Naive thymus-derived CD8-positive, alpha-beta T cell (primary cell): ENCODE measurements at regions not wholly inside any gene's neighbourhood (a gene's known extent, or its start where the extent isn't known, plus 50 kb on each side); places are given as distances from the start of the nearest gene placed in this dataset.
"Not testable (repeated sequence)": the region's sequence is repeated elsewhere in the genome, so short reads cannot be mapped to it uniquely, and the experiment has no call there.

Source experiments
- ATAC-seq, 2 donors: fragments of 150-1000 bp; cut with Tn5 transposase in 1 of 2; sonication (Bioruptor Pico), chemical (Tn5 transposase) in 1 of 2; 1 replicate in 1 of 2; 2 replicates in 1 of 2; pipeline ENCODE4 v1.10.0; 2021; ENCODE audit warnings: mild to moderate bottlenecking in 2 of 2, moderate library complexity in 2 of 2
- POLR2A ChIA-PET: fragments of 350-600 bp; sonication (Branson Sonifier 250); formaldehyde crosslinking; loops from one replicate; lab custom pipeline; 2021; ENCODE audit warnings: antibody characterized with exemption; lab: Charles Lee
- DNase-seq, 10 donors: peaks; one replicate each; pipeline versions ENCODE4 v3.0.0 to v3.0.0-alpha.2; 2020 to 2022
- H3K27ac Mint-ChIP-seq, 10 donors: one replicate each; pipeline ENCODE4 v1.8.0; 2020 to 2022; ENCODE audit warnings: mild to moderate bottlenecking in 10 of 10, mixed read lengths in 10 of 10, moderate library complexity in 4 of 10, inconsistent platforms in 1 of 10
- H3K27me3 Mint-ChIP-seq, 5 donors: one replicate each; pipeline ENCODE4 v1.8.0; 2021 to 2022; ENCODE audit warnings: mixed read lengths in 5 of 5
- H3K36me3 Mint-ChIP-seq, 3 donors: one replicate each; pipeline ENCODE4 v1.8.0; 2020 to 2022; ENCODE audit warnings: mixed read lengths in 3 of 3, mild to moderate bottlenecking in 2 of 3, inconsistent platforms in 1 of 3
- H3K4me1 Mint-ChIP-seq, 4 donors: one replicate each; pipeline ENCODE4 v1.8.0; 2021 to 2022; ENCODE audit warnings: mixed read lengths in 4 of 4
- H3K4me3 Mint-ChIP-seq, 10 donors: one replicate each; pipeline ENCODE4 v1.8.0; 2020 to 2022; ENCODE audit warnings: mild to moderate bottlenecking in 10 of 10, mixed read lengths in 10 of 10, moderate library complexity in 6 of 10, inconsistent platforms in 1 of 10
- H3K9me3 Mint-ChIP-seq, 9 donors: one replicate each; pipeline ENCODE4 v1.8.0; 2020 to 2022; ENCODE audit warnings: mixed read lengths in 9 of 9, mild to moderate bottlenecking in 3 of 9, inconsistent platforms in 1 of 9, moderate library complexity in 1 of 9

- Mint-ChIP-seq H3K4me1 (no peaks in the 10 kb centered on the region), H3K9me3 (peaks cover 0 to 6% (median 0%) of the 10 kb centered on the region in 9 donors), H3K4me3 (no peak overlapping the region), H3K36me3 (no peaks in the 10 kb centered on the region), H3K27ac (no peak overlapping the region), H3K27me3 (peaks cover 0 to 7% (median 4%) of the 10 kb centered on the region in 5 donors)
- POLR2A ChIA-PET: no interaction called here
- no peak for ATAC-seq
- no peak for DNase-seq
Observed at GRCh38 chr12:75747572-75748021, 236.2 kb upstream of the KRR1 start.

GRCh38 chr12:75746621-75747020, 235.2 kb upstream of the KRR1 start:
- Mint-ChIP-seq H3K27me3 (peaks cover 6 to 11% (median 10%) of the 10 kb centered on the region in 5 donors), H3K4me1 (peaks cover 0 to 2% (median 0%) of the 10 kb centered on the region in 4 donors), H3K36me3 (no peaks in the 10 kb centered on the region), H3K9me3 (peaks cover 0 to 6% (median 0%) of the 10 kb centered on the region in 9 donors), H3K4me3 (no peak overlapping the region), H3K27ac (no peak overlapping the region)
- POLR2A ChIA-PET: no interaction called here
- ATAC-seq (no peak), DNase-seq (no peak)

- Mint-ChIP-seq H3K27ac (no peak overlapping the region), H3K36me3 (no peaks in the 10 kb centered on the region), H3K9me3 (peaks cover 0 to under 1% (median 0%) of the 10 kb centered on the region in 9 donors), H3K4me1 (peaks cover 0 to 2% (median 0%) of the 10 kb centered on the region in 4 donors), H3K27me3 (peaks cover 6 to 12% (median 11%) of the 10 kb centered on the region in 5 donors), H3K4me3 (no peak overlapping the region)
- POLR2A ChIA-PET: no interaction called here
- ATAC-seq (no peak), DNase-seq (no peak)
Observed at GRCh38 chr12:75744607-75745256, 233.3 kb upstream of the KRR1 start.

- Mint-ChIP-seq H3K27ac (no peak overlapping the region), H3K36me3 (no peaks in the 10 kb centered on the region), H3K4me3 (no peak overlapping the region), H3K27me3 (peaks cover 6 to 11% (median 10%) of the 10 kb centered on the region in 5 donors), H3K4me1 (peaks cover 0 to 2% (median 0%) of the 10 kb centered on the region in 4 donors), H3K9me3 (no peaks in the 10 kb centered on the region)
- DNase-seq: no peak
- POLR2A ChIA-PET: no interaction called here
- ATAC-seq: no peak
Observed at GRCh38 chr12:75742961-75743360, 231.6 kb upstream of the KRR1 start.

DNA sequence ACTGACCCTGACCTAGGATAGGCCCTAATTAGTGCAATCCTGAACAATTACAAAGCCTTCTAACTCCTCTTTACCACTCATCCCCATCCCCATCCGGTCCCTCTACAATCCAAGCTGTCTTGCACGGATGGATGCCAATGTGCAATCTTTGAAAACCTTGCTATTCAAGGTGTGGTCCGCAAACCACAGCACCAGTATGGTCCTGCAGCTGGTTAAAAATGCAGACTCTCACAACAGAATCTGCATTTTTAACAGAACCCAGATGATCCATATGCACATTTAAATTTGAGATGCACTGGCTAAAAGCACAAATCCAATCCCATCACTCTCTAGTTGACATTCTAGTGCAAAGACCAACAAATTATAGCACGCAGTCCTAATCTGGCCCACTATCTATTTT, 230.6 kb upstream of the KRR1 start:
- Mint-ChIP-seq H3K9me3 (no peaks in the 10 kb centered on the region), H3K4me1 (peaks cover 0 to 4% (median 0%) of the 10 kb centered on the region in 4 donors), H3K27ac (peak overlapping the region in 1 of 10 donors; percentile 60), H3K4me3 (no peak overlapping the region), H3K27me3 (peaks cover 8 to 14% (median 11%) of the 10 kb centered on the region in 5 donors), H3K36me3 (no peaks in the 10 kb centered on the region)
- ATAC-seq (no peak), DNase-seq (no peak)
- POLR2A ChIA-PET: interaction anchor here (0.5 kb wide), 1 partner anchor 529 kb away, joined by 6 read pairs; no protein-coding TSS in a partner anchor

- POLR2A ChIA-PET: no interaction called here
- Mint-ChIP-seq H3K4me1 (peaks cover 0 to 4% (median 0%) of the 10 kb centered on the region in 4 donors), H3K4me3 (no peak overlapping the region), H3K27ac (no peak overlapping the region), H3K9me3 (no peaks in the 10 kb centered on the region), H3K36me3 (no peaks in the 10 kb centered on the region), H3K27me3 (peaks cover 7 to 12% (median 11%) of the 10 kb centered on the region in 5 donors)
- no peak for ATAC-seq
- no peak for DNase-seq
Observed at GRCh38 chr12:75739912-75740311, 228.5 kb upstream of the KRR1 start.

DNA sequence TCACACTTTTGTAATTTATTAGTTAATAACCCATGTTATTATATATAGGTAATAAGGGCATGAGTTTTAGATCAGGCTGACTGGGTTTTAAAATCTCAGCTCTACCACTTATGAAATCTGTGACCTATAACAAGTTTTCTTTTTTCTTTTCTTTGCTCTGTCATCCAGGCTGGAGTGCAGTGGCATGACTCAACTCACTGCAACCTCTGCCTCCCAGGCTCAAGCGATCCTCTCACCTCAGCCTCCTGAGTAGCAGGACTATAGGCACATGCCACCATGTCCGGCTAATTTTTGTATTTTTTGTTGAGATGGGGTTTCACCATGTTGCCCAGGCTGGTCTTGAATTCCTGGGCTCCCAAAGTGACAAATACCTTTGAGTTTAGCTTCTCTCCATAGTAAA, 227.7 kb upstream of the KRR1 start:
- ATAC-seq, H3K9me3 Mint-ChIP-seq, DNase-seq, POLR2A ChIA-PET, H3K4me1 Mint-ChIP-seq, H3K4me3 Mint-ChIP-seq, H3K27ac Mint-ChIP-seq, H3K36me3 Mint-ChIP-seq: not testable (repeated sequence)
- H3K27me3 Mint-ChIP-seq: peaks cover 6 to 12% (median 8%) of the 10 kb centered on the region in 5 donors

DNA sequence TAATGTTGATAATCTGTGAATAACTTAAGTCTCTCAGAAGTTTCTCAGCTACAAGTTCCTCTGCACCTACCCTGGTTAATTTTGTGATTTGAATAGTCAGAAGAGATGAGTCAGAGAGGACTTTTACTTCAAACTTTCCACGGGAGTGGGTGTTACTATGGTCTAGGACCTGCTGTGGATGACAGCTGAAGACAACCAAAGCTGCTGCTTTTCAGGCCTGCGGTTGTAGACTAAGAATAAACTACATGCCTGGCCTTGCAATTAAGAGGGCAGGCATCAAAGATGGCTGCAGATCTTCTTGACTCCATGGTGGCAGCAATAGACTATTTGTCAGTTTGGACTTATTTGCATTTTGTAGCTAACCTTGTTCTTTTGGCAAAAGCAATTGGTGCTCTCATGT, 227.1 kb upstream of the KRR1 start:
- peaks cover 0 to 4% (median 0%) of the 10 kb centered on the region in 4 donors for H3K4me1 Mint-ChIP-seq
- no peaks in the 10 kb centered on the region for H3K36me3 Mint-ChIP-seq
- no peak for DNase-seq
- peaks cover 6 to 12% (median 8%) of the 10 kb centered on the region in 5 donors for H3K27me3 Mint-ChIP-seq
- no peak for ATAC-seq
- no peak overlapping the region for H3K4me3 Mint-ChIP-seq
- H3K9me3 Mint-ChIP-seq: no peaks in the 10 kb centered on the region
- POLR2A ChIA-PET: no interaction called here
- no peak overlapping the region for H3K27ac Mint-ChIP-seq

DNA sequence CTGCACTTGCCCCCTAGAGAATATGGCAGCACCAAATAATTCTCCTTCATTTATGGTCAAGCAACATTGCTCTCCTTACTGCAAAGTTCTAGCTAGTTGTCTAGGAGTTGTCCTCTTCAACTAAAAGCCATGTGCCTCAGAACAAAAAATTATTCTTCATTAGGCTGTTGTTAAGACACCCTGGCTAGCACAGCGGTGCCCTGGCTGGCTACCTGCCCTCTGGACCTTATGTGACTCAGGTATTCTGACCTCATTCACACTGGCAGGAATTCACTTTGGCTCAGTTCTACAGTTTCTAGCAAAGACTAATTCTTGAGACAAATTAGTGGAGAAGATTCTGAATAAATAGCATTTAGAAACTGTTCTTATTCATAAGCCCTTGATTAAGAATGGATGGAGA, 224.4 kb upstream of the KRR1 start:
- no peak overlapping the region for H3K27ac Mint-ChIP-seq
- no peak for DNase-seq
- H3K9me3 Mint-ChIP-seq: peaks cover 0 to 4% (median 0%) of the 10 kb centered on the region in 9 donors
- ATAC-seq: no peak
- H3K4me1 Mint-ChIP-seq: peaks cover 0 to 2% (median 0%) of the 10 kb centered on the region in 4 donors
- no peak overlapping the region for H3K4me3 Mint-ChIP-seq
- peaks cover 0 to 3% (median 0%) of the 10 kb centered on the region in 3 donors for H3K36me3 Mint-ChIP-seq
- H3K27me3 Mint-ChIP-seq: peaks cover 0 to 8% (median 2%) of the 10 kb centered on the region in 5 donors
- POLR2A ChIA-PET: no interaction called here

DNA sequence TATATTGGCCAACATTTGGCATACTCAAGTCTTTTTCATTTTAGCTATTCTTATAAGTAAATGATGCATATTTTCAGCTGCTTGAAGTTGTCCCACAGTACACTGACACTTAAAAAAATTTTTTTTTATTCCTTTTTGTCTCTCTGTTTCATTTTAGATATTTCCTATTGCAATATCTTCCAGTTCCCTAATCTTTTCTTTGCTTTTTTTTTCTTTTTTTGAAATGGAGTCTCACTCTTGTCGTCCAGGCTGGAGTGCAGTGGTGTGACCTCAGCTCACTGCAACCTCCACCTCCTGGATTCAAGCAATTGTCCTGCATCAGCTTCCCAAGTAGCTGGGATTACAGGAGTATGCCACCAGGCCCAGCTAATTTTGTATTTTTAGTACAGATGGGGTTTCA, 217.4 kb upstream of the KRR1 start:
- peaks cover 0 to 7% (median 0%) of the 10 kb centered on the region in 9 donors for H3K9me3 Mint-ChIP-seq
- POLR2A ChIA-PET: no interaction called here

DNA sequence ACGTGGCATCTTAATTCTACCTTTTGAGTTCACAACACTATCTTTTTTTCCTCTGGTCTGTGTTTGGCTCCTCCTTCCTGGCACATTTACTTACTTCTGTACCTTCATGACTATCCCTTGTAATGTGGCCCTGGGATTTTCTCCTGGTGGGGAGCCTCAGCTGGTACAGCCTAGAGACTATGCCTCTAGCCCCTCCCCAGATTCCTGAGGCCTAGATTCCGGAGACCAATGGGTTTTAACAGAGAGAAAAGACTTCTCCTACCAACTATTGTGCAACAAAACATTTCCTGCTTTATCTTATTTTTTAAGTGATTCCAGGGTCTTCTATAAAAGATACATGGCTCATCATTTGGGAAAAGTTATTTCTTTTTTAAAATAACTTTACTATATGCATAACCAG, 216.2 kb upstream of the KRR1 start:
- H3K36me3 Mint-ChIP-seq: no peaks in the 10 kb centered on the region
- ATAC-seq (no peak), DNase-seq (no peak)

More for the DNA sequence above, 217.4 kb upstream of the KRR1 start:
- ATAC-seq (no peak), DNase-seq (no peak)
- Mint-ChIP-seq H3K4me1 (no peaks in the 10 kb centered on the region), H3K27me3 (no peaks in the 10 kb centered on the region), H3K36me3 (peaks cover 0 to 3% (median 0%) of the 10 kb centered on the region in 3 donors), H3K4me3 (no peak overlapping the region), H3K27ac (no peak overlapping the region)

DNA sequence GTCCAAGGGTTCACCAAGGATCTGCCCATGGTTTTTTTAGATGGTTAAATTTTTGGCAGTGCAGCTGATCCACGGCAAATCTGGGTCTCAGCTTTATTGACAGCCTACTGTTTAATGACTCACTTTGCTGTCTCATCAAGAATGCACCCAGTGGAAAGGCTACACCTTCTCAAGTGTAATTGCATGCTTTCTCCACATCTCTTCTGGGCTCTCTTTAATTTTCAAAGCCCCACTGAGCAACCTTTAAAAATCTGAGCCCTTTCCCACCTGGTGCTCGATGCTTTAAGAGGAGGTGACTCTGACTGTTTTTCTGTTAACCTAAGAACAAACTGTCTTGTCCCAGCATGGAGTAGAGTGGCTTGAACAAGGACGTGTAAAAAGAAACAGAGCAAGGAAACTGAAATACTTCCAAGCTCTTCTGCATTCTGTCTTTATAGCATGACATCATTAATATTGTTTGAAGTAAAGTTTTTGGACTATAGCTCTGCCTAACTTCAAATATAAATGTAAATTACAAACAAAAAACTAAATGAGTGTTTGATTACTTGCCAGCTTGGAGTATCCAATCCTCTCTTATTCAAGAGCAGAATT, 214.2 kb upstream of the KRR1 start:
- POLR2A ChIA-PET: no interaction called here
- Mint-ChIP-seq H3K27ac (no peak overlapping the region), H3K36me3 (no peaks in the 10 kb centered on the region), H3K4me3 (no peak overlapping the region), H3K27me3 (no peaks in the 10 kb centered on the region), H3K4me1 (peaks cover 8 to 21% (median 15%) of the 10 kb centered on the region in 4 donors), H3K9me3 (peaks cover 0 to 7% (median 0%) of the 10 kb centered on the region in 9 donors)
- DNase-seq: no peak
- no peak for ATAC-seq

More for the DNA sequence above, 216.2 kb upstream of the KRR1 start:
- Mint-ChIP-seq H3K9me3 (peaks cover 0 to 7% (median 0%) of the 10 kb centered on the region in 9 donors), H3K27ac (no peak overlapping the region), H3K4me3 (no peak overlapping the region), H3K27me3 (no peaks in the 10 kb centered on the region), H3K4me1 (peaks cover 6 to 11% (median 9%) of the 10 kb centered on the region in 4 donors)
- POLR2A ChIA-PET: interaction anchor here (0.6 kb wide), 1 partner anchor 341 kb away, joined by 4 read pairs; no protein-coding TSS in a partner anchor

- POLR2A ChIA-PET: no interaction called here
- Mint-ChIP-seq H3K27me3 (peaks cover 0 to 2% (median 0%) of the 10 kb centered on the region in 5 donors), H3K27ac (no peak overlapping the region), H3K9me3 (peaks cover 0 to 7% (median 0%) of the 10 kb centered on the region in 9 donors), H3K4me3 (no peak overlapping the region), H3K36me3 (no peaks in the 10 kb centered on the region), H3K4me1 (peaks cover 8 to 21% (median 15%) of the 10 kb centered on the region in 4 donors)
- no peak for ATAC-seq
- no peak for DNase-seq
Observed at GRCh38 chr12:75724928-75725312, 213.5 kb upstream of the KRR1 start.
